Testis (tissue), 2 donors: ENCODE measurements at regions not wholly inside any gene's neighbourhood (a gene's known extent, or its start where the extent isn't known, plus 50 kb on each side); places are given as distances from the start of the nearest gene placed in this dataset.

Source experiments
- POLR2A ChIP-seq: fragments of 450-650 bp; IDR thresholded peaks from one replicate; pipeline ENCODE4 v1.6.1; 2017; ENCODE audit warnings: antibody characterized with exemption, mild to moderate bottlenecking, moderate library complexity
- TF ChIP-seq, protein P1 (sequence below), 3 experiments: fragments of 450-650 bp in 2 of 3; fragments of 200-600 bp in 1 of 3; sonication (generic) in 1 of 3; IDR thresholded peaks; one replicate each; pipeline ENCODE4 v1.5.1; 2016 to 2019; ENCODE audit warnings: antibody characterized with exemption in 3 of 3, mild to moderate bottlenecking in 2 of 3, moderate library complexity in 1 of 3

DNA sequence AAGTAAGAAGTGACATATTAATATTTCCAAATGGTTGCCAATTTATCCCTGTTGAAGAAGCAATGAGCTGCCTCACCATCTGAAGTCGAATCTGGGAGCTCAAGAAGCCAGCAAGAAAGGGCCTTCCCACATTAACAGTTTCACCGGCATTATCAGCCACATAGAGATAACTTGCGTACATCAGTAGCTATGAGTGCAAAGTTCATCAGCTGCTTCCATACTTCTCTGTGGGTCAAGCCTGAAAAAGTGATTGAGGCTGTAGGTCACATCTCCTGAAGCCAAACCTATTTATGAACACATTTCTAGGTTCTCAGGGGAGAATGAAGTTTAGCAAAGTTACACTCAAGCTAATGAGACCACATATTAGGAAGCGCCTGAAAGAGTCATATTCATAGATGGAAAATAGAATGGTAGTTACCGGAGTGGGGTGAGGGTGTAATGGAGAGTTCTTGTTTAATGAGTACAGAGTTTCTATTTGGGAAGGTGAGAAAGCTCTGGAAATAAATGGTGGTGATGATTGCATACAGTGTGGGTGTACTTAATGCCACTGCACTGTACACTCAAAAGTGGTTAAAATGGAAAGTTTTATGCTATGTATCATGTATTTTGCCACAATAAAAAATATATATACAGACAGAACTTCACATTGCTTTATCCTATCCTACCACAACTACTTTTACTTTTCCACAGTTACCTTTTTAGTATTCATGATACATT, 189.3 kb upstream of the SP4 start:
- no peak for TF ChIP-seq POLR2A
- TF ChIP-seq, protein P1, sequence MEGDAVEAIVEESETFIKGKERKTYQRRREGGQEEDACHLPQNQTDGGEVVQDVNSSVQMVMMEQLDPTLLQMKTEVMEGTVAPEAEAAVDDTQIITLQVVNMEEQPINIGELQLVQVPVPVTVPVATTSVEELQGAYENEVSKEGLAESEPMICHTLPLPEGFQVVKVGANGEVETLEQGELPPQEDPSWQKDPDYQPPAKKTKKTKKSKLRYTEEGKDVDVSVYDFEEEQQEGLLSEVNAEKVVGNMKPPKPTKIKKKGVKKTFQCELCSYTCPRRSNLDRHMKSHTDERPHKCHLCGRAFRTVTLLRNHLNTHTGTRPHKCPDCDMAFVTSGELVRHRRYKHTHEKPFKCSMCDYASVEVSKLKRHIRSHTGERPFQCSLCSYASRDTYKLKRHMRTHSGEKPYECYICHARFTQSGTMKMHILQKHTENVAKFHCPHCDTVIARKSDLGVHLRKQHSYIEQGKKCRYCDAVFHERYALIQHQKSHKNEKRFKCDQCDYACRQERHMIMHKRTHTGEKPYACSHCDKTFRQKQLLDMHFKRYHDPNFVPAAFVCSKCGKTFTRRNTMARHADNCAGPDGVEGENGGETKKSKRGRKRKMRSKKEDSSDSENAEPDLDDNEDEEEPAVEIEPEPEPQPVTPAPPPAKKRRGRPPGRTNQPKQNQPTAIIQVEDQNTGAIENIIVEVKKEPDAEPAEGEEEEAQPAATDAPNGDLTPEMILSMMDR (IDR thresholded peaks at IDR 0.05) = no peak
